PC-9 (cell line): ENCODE measurements at regions not wholly inside any gene's neighbourhood (a gene's known extent, or its start where the extent isn't known, plus 50 kb on each side); places are given as distances from the start of the nearest gene placed in this dataset.

Experiments
- EZH2 ChIP-seq: fragments of 200-600 bp; sonication (generic); IDR thresholded peaks from 2 replicates; pipeline ENCODE4 v1.8.0; 2017; ENCODE audit warnings: antibody characterized with exemption, low read depth
- TF ChIP-seq, protein P1 (sequence below): fragments of 200-600 bp; sonication (generic); conservative IDR thresholded peaks from 2 replicates; pipeline ENCODE4 v1.6.1; 2017; ENCODE audit warnings: mixed run types, antibody characterized with exemption, mild to moderate bottlenecking, moderate library complexity

DNA sequence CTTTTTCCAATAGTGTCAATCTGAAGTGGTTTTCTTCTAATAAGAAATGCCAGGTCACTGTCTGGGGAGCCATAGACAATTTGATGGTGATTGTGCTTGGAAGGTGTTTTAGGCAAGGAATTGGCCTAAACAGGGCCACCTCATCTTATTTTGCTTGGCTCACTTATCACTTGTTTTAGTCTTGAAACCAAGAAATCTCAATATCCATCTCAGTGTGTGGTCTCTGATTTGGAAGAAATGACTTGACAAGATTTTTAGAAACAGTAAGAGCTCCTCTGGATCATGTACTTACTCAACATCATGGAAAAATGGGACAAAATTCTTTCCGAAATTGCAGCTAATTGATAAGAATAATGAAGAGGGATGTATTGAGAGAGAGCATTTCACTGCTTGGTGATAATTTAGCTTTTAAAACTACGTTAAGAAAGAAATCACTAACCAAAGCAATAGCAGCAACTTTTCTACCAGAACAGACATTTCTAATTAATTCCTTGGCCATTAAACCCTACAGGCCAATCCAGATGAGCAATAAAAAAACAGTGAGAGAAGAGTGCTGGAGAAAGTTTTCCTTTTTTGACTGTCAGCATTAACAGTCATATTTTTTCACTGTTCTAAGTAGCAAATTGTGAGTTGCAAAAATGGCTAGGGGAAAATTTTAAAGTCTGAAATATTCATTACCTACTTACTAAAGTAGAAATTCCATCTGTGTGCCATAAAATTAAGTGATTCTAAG lies 157.3 kb downstream of the AEBP2 start:
- no peak for TF ChIP-seq EZH2
- TF ChIP-seq, protein P1, sequence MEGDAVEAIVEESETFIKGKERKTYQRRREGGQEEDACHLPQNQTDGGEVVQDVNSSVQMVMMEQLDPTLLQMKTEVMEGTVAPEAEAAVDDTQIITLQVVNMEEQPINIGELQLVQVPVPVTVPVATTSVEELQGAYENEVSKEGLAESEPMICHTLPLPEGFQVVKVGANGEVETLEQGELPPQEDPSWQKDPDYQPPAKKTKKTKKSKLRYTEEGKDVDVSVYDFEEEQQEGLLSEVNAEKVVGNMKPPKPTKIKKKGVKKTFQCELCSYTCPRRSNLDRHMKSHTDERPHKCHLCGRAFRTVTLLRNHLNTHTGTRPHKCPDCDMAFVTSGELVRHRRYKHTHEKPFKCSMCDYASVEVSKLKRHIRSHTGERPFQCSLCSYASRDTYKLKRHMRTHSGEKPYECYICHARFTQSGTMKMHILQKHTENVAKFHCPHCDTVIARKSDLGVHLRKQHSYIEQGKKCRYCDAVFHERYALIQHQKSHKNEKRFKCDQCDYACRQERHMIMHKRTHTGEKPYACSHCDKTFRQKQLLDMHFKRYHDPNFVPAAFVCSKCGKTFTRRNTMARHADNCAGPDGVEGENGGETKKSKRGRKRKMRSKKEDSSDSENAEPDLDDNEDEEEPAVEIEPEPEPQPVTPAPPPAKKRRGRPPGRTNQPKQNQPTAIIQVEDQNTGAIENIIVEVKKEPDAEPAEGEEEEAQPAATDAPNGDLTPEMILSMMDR, result no peak
